Epidermal melanocyte (primary cell): ENCODE measurements at regions not wholly inside any gene's neighbourhood (a gene's known extent, or its start where the extent isn't known, plus 50 kb on each side); places are given as distances from the start of the nearest gene placed in this dataset.
A peak's percentile ranks its signal among the peaks of the same experiment; 100 is the strongest.

Source experiments
- DNase-seq: peaks from one replicate; pipeline ENCODE4 v3.0.0; 2011; ENCODE audit warnings: low spot score; ENCODE audit not compliant: insufficient read length

- no peak for DNase-seq
Measured at GRCh38 chr13:59527500-59527899, 636.2 kb downstream of the DIAPH3 start.

DNA sequence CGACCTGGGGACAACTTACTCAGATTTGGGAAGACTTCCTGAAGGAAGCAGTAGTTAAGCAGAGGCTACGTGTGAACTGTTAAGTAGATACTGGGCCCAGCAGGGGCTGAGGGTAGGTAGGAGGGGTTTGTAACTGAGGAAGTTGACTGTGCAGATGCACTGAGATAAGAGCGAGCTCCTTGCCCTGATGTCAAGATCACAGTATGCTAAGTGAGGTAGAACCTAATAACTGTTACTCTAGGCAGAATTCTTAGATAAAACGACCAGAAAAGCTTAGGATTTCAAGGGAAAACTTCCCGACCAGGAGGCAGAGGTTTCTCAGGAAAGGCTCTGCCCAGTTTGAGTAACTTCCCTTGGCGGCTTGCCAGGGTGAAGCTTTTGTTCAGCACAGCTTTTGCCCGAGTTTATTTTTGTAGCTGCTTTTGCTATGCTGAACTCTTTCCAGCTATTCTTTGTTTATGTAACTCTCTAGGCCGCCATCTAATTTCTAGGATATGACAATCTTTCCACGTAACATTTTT lies 632.1 kb downstream of the DIAPH3 start:
- DNase-seq, result peak; percentile 30

DNA sequence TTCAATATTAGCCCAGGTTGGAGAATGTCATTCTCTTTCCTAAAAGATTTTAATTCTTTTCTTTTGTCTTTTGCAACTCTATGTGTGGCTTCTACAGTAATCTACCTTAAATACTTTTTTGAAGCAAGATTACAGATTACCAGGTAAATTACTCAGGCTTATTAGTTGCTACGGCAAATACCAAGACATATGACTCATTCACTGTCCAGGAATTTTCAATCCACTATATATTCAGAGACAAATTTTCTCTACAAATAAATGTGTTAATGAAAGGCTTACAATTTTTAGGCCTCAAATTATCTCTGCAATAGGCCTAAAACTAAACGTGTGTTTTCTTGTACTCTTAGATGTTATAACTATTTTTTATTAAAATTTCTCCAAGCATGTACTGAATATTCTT lies 631.3 kb downstream of the DIAPH3 start:
- no peak for DNase-seq

- no peak for DNase-seq
Measured at GRCh38 chr13:59533561-59534555, 629.9 kb downstream of the DIAPH3 start.

DNA sequence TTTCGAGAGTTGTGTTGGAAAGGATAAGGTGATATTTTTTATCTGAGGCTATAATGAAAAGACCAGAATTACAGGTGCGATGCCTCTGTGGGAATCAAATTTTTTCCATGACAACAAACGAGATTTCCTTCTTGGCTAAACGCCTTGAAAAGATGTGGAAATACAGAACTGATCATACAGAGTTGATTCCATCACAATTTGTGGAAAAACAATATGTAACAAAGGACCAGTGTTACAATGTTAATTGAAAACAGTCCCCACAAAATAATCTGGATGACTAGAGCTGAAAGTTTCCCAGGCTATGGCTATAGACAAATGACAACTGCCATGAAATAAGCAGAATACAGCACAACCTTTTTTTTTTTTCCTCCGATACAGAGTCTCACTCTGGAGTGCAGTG lies 628.9 kb downstream of the DIAPH3 start:
- no peak for DNase-seq

- DNase-seq, result no peak
Measured at GRCh38 chr13:59537500-59537899, 626.2 kb downstream of the DIAPH3 start.

DNA sequence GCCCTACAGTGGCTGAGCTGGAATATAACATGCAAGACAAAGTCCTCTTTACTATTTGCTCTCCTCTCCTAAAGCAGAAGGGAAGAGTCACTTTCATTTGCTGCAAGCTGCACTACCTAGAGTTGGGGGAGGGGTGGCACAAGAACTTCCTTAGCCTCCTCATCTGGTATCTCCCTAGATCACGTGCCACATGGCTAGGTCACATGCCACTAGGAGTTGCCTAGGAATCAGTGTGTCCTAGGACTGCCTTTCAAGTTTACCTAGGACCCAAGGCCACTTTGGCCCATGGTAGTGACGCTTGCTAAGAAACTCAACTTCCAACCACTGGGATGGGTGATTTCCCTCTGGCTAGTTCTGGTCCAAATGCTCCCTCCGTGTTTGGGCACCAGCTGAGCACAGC lies 625.2 kb downstream of the DIAPH3 start:
- no peak for DNase-seq

DNA sequence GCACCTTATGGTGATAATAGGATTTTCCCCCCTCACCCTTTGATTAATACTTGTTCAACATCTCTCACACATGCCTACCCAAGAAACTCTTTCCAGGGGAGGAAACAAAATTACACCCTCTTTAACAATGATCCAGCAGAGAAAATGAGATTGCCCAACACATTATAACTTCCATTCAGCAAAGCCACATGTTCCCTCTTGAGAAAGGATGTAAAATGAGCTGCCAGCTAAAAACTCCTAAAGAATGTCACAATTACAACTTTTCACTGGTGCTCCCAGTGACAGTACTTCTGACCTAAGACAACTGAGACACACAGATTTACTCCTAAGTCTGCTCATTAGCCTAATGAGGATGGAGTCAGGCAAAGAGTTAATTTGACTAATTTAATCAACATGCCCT lies 621.4 kb downstream of the DIAPH3 start:
- peak; percentile 24 for DNase-seq

GRCh38 chr13:59543418-59543817 lies 620.3 kb downstream of the DIAPH3 start:
- DNase-seq, result no peak

- DNase-seq, result no peak
Measured at GRCh38 chr13:59545007-59545406, 618.7 kb downstream of the DIAPH3 start.

GRCh38 chr13:59546178-59546577 lies 617.5 kb downstream of the DIAPH3 start:
- DNase-seq, result no peak

DNA sequence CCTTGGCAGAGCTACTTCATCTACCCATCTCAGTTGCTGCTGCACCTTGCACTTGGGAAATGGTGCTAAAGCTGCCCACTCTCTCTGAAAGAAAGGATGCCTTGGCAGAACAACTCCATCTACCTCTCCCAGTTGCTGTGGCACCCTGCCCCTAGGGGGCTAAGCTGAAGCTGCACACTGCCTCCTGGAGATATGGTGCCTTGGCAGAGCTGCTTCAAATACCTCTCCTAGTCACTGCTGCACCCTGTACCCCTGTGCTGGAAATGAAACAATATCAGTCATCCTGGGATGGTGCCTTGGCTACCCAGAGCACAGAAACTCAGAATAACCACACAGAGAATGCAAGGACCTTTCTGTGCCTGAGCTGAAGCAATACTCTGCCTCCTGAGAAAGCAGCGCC lies 615.8 kb downstream of the DIAPH3 start:
- DNase-seq, result no peak

DNA sequence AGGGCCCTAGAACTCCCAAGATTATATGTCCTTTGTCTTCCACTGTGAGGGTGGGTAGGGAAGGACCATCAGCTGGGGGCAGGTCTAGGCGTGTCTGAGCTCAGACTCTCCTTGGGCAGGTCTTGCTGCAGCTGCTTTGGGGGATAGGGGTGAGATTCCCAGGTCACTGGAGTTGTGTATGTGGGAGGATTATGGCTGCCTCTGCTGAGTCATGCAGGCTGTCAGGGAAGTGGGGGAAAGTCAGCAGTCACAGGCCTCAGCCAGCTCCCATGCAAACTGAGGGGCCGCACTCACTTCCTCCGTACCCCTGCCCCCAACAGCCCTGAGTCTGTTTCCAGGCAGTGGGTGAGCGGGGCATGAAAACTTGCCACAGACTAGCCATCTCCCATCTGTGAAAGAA lies 600.8 kb downstream of the DIAPH3 start:
- DNase-seq, result no peak

DNA sequence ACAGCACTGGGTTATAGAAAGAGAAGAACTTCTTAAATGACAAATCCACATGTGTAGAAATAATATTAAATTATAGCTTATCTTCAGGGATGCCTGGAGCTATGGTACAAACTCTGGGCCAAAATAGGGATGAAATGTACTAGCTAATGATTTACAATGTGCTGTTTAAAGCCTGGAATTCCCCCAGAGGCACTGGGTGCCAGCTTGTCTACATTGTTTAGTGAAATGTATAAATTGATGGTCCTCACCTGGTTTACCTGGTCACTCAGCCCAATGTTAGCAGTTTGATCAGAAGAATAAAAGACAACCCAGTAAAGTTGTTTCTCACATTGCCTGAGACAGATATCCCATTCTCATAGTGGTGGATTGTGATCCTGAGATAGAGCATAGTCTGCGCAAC lies 597.2 kb downstream of the DIAPH3 start:
- no peak for DNase-seq

DNA sequence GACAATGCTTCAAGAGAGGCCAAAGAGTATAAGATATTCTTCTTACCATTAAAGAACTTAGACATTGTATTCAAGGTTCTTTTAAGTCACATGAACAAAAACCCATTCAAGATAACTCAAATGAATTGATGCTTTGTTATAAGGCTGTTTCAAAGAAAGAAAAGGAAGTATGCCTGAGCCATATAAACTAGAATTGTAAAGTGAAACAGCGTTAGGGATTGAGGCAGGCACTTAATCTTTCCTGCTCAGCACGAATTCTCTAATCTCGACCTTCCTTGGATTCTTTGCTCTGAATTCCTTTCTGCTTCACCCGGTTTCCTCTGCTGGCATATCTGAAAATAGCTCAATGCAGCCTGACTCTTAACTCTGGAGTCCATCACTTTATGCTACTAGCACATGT lies 595.4 kb downstream of the DIAPH3 start:
- peak; percentile 17 for DNase-seq

DNA sequence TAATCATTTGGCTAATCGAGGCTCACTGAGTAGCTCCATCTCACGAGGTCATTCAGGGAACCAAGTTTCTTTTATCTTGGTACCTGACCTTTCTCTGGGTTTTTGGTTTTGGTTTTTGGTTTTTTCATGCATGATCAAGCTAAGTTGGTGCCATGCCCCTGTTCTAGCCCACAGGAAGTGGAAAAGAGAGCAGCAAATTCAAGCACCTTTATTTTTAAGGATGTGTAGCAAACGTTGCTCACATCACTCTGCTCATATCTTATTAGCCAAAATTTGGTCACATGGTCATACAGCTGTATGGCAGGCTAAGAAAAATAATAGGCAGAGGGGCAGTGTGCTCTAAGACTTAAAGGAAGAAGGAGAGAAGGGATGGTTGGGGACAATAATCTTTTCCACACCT lies 593.5 kb downstream of the DIAPH3 start:
- no peak for DNase-seq

DNA sequence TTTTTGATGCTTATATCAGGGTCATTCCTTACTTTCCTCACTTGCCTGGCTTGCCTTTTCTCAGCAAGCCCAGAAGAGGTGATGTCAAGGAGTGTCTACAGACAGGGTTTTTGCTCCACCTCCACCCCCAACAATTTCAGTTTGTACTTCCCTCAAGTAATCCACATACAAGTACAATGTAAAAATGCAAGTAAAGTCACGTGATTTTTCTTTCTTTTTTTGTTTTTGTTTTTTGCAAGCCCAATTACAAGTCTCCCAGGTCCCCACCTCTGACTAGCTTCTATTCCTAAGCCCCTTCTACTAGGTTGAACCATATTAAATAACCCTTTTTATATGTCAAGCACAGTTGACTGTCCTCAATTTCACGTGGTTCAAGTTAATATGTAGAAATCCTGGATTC lies 579.6 kb downstream of the DIAPH3 start:
- no peak for DNase-seq

- DNase-seq, result no peak
Measured at GRCh38 chr13:59584761-59585670, 578.7 kb downstream of the DIAPH3 start.

DNA sequence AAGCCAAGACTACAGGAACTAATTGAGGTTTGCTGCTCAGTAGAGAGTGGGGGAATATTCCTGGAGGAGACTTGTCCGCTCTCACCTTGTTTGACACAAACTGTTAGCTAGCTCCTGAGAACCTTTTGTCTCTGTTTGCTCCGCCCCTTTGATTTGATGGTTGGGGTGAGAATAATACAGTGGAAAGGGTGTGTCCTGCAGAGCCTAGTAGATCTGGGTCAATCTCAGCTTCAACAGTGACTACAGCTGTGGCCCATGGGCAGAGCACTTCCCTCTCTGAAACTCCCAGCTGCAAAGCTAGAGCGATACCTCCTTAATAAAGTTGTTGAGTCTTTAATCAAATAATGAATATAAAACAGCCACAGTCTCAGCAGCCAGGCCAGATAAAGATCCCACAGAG lies 576.7 kb downstream of the DIAPH3 start:
- DNase-seq, result no peak

GRCh38 chr13:59587971-59588716 lies 575.6 kb downstream of the DIAPH3 start:
- no peak for DNase-seq

DNA sequence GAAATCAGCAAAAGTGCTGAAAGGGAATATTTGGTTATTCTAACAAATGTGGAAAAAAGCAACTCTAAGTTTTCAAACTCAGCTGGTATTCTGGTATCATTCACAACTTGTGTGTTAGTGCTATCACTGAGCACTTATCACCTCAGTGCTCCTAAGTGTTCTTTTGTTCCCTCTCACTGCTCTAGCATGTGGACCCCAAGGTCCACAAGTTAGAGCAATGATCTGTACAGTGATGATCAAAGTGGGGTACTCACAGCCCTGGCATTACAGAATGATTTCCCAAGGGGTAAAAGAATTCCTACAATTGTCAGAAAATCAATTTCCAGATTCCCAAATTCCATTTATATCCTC lies 575.0 kb downstream of the DIAPH3 start:
- no peak for DNase-seq
